Middle frontal gyrus (tissue), 1 donor: ENCODE measurements at regions not wholly inside any gene's neighbourhood (a gene's known extent, or its start where the extent isn't known, plus 50 kb on each side); places are given as distances from the start of the nearest gene placed in this dataset.
"Not testable (repeated sequence)": the region's sequence is repeated elsewhere in the genome, so short reads cannot be mapped to it uniquely, and the experiment has no call there.

ENCODE experiments used
- DNase-seq: peaks from one replicate; pipeline ENCODE4 v3.0.0-alpha.2; 2015; ENCODE audit warnings: low spot score; ENCODE audit errors: extremely low spot score

- no peak for DNase-seq
Observed at GRCh38 chr5:63217422-63217821, 638.8 kb downstream of the LRRC70 start.

- DNase-seq: no peak
Observed at GRCh38 chr5:63213256-63213655, 634.6 kb downstream of the LRRC70 start.

- DNase-seq: no peak
Observed at GRCh38 chr5:63211448-63212132, 633.0 kb downstream of the LRRC70 start.

GRCh38 chr5:63205976-63206375 is 627.4 kb downstream of the LRRC70 start:
- DNase-seq: no peak

GRCh38 chr5:63201738-63202137 is 623.1 kb downstream of the LRRC70 start:
- no peak for DNase-seq

GRCh38 chr5:63194126-63194525 is 615.5 kb downstream of the LRRC70 start:
- no peak for DNase-seq

- DNase-seq: not testable (repeated sequence)
Observed at GRCh38 chr5:63180190-63180589, 601.6 kb downstream of the LRRC70 start.

GRCh38 chr5:63175850-63176249 is 597.2 kb downstream of the LRRC70 start:
- DNase-seq: no peak

GRCh38 chr5:63170486-63170885 is 591.9 kb downstream of the LRRC70 start:
- no peak for DNase-seq

- DNase-seq: no peak
Observed at GRCh38 chr5:63164838-63165535, 586.4 kb downstream of the LRRC70 start.

GRCh38 chr5:63164339-63164738 is 585.7 kb downstream of the LRRC70 start:
- no peak for DNase-seq

GRCh38 chr5:63155310-63155631 is 576.7 kb downstream of the LRRC70 start:
- DNase-seq: no peak

GRCh38 chr5:63154476-63155309 is 576.1 kb downstream of the LRRC70 start:
- no peak for DNase-seq

GRCh38 chr5:63152871-63153270 is 574.3 kb downstream of the LRRC70 start:
- no peak for DNase-seq

- DNase-seq: no peak
Observed at GRCh38 chr5:63145167-63145566, 566.5 kb downstream of the LRRC70 start.

- no peak for DNase-seq
Observed at GRCh38 chr5:63141591-63141990, 563.0 kb downstream of the LRRC70 start.

GRCh38 chr5:63135291-63135690 is 556.7 kb downstream of the LRRC70 start:
- DNase-seq: no peak

- no peak for DNase-seq
Observed at GRCh38 chr5:63131626-63132285, 553.1 kb downstream of the LRRC70 start.

GRCh38 chr5:63128761-63129160 is 550.1 kb downstream of the LRRC70 start:
- DNase-seq: no peak

GRCh38 chr5:63128018-63128417 is 549.4 kb downstream of the LRRC70 start:
- no peak for DNase-seq

- no peak for DNase-seq
Observed at GRCh38 chr5:63127054-63127453, 548.4 kb downstream of the LRRC70 start.

GRCh38 chr5:63125862-63126261 is 547.2 kb downstream of the LRRC70 start:
- DNase-seq: peak; percentile 7
